GM10266 (cell line): ENCODE measurements at regions not wholly inside any gene's neighbourhood (a gene's known extent, or its start where the extent isn't known, plus 50 kb on each side); places are given as distances from the start of the nearest gene placed in this dataset.

Experiments
- DNase-seq: peaks from one replicate; pipeline ENCODE4 v3.0.0; 2012; ENCODE audit errors: extremely low spot score
- CTCF ChIP-seq: IDR thresholded peaks from 2 replicates; pipeline ENCODE4 v1.5.1; 2012; ENCODE audit warnings: mild to moderate bottlenecking, low read depth; ENCODE audit not compliant: control insufficient read depth, insufficient read depth; ENCODE audit errors: missing control alignments

GRCh38 chr18:6627645-6628044, 101.9 kb upstream of the ARHGAP28 start:
- no peak for DNase-seq
- no peak for TF ChIP-seq CTCF

GRCh38 chr18:6628187-6628586, 101.3 kb upstream of the ARHGAP28 start:
- DNase-seq = no peak
- no peak for TF ChIP-seq CTCF

DNA sequence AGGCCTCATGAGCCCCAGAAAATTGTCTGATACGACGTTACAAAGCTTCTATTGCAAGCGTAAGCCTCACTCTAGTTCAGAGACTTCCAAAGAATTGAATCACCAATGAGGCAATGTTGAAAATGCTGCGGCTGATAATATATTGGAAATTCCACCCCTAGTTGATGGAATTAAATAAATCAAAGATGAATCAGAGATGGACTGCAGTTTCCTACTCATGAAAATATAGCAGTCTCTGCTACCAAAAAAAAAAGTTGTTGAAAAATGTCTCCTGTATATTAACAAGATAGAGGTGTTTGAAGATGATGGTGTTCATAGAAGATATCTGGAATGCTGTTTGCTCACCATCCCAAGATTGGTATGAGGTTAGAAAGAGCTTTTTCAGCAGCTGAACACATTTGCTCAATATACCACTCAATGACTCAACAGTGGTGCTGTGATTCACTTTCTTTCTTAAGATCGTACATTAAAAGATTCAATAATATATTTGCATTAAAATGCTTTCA, 99.8 kb upstream of the ARHGAP28 start:
- no peak for DNase-seq
- no peak for TF ChIP-seq CTCF

GRCh38 chr18:6633310-6633709, 96.2 kb upstream of the ARHGAP28 start:
- no peak for TF ChIP-seq CTCF
- no peak for DNase-seq

- DNase-seq = no peak
- TF ChIP-seq CTCF = no peak
Observed at GRCh38 chr18:6636091-6636490, 93.4 kb upstream of the ARHGAP28 start.

DNA sequence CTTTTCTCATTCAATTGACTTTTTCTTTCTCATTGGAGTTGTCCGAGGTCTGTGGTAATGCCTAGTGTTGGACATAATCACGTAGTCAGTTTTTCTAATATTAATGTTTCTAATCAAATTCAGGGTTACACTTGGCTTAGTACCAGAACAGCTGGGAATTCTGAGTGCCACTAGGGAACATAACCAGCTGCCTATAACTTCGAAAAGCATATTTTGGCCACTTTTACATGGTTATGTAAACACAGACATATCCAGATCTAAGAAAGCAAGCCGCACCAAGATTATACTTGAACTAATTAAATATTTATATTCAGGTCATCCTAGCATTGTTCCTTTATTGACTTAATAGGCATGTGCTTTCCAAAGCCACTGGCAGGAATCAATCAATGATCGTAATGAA, 91.1 kb upstream of the ARHGAP28 start:
- TF ChIP-seq CTCF = no peak
- no peak for DNase-seq

GRCh38 chr18:6639305-6639704, 90.2 kb upstream of the ARHGAP28 start:
- no peak for DNase-seq
- no peak for TF ChIP-seq CTCF
